HG02678 (cell line): ENCODE measurements at regions not wholly inside any gene's neighbourhood (a gene's known extent, or its start where the extent isn't known, plus 50 kb on each side); places are given as distances from the start of the nearest gene placed in this dataset.

Source experiments
- ATAC-seq: cut with Tn5 transposase; IDR thresholded peaks from one replicate; pipeline ENCODE4 v1.9.1; 2021; ENCODE audit warnings: mild to moderate bottlenecking, moderate library complexity; ENCODE audit not compliant: unreplicated experiment

DNA sequence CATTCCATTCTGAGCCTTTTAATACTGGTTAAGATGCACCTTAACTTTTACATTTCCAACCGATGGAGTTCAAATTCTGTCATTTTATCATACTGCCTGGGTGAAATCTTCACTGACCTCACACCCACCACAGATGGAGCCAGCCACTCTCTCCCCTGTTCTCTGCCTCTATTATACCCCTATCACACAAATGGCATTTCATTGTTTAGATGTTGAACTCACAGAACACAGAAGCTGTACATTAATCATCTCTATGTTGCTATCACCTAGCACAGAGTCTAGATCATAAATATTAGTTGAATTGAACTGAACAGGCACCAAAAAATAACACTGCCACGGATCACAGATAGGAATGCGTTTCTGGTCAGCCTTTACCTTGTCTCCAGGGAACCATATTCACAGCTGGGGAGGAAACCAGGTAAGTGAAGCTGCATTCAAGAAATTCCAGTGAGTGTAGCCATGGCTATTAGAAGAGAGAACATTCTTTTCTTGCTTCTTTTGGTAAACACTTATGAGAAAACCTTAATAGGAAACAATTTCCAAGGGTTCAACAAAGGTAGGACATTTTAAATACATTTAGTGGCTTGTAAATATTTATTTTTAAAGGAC, 194.9 kb upstream of the RMST start:
- ATAC-seq, result no peak

DNA sequence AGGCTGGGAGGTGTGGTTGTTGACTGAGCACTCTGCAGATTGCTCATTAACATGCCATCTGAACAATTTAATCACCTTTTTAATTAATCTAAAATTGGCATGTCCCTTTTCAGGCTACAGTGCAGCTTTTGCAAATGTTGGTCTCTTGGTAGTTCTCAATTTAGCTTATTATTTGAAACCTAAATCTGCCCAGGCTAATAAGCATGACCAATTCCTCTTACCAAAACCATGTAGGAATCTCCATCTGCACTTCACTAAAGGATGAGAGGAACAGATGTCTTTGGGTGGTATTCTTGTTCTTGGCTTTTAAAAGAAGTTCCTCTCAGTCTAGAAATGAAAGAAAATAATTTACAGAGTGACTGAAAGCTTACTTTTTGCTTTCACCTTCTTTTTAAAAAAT, 190.1 kb upstream of the RMST start:
- no peak for ATAC-seq

DNA sequence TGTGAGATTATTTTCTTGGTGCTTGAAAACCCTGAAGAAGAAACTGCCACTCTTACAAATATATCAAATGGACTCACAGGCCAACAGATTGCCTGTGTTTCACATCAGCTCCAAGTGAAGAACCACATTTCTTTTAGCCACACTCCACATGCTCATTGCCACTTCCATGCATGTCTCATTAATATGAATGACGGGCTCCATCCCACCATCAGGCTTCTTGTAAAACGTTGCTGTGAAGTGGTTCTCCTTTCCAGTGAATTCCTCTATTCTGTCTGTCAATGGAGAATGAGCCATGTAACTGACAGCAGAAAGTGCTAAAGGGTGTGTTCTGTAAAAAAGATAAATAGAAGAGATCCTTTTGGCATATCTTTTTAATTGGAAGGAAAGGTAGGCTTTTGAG, 188.2 kb upstream of the RMST start:
- no peak for ATAC-seq

DNA sequence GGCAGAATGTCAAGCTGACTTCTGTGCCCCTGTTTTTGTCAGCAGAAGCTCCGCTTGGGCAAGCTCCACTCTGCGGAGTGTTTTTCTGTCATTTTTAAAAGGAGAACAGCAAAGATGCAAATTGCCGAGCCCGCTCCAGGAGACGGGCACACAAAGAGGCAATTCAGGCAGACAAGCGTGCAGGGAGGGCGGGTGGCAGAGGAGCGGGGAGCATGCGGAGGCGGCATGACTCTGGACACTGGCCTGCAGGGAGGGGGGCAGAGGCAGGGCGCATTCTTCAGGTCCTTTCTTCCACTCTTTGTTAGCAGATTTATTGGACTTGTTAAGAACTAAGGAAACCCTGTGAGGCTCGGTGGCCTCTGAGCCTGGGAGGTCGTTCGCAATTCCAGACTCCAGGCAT, 187.3 kb upstream of the RMST start:
- ATAC-seq, result no peak

DNA sequence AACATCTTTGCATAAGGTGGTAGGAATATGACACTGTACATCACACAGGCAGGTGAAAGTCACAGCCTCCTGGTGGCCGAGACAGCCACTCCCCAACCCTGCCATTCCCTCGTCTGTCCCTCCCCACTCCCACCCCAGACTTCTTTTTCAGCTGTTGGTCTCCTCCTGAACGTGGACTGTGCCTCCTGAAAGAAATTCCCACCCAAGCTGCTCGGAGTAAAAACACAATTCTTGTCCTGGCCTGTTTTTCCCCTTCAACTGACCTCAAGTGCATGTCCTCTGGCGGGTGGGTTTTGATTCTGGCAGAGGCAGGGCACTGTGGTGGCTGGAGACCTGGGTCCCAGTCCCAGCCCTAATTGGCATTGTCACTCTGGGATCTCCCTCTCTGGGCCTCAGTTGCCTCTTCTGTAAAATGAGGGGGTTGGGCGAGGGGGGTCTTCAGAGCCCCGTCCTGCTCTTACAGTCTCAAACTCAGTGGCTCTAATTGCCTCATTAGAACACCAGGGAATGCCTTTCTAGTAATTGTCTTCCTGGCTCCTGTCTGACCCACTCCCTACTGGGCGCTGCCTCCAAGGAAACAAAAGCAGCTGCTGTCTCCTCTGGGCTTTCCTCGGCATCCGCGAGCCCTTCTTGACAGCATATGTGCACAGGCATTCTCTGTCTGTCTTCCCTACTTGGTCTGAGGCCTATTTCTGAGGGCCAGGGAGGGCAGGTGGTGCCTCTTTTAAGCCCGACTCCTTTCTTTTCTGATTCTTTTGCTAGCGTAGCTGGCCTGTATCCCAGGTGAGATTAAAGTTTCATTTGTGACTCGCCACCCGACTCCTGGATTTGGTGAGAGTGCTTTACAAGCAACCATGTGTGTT, 186.6 kb upstream of the RMST start:
- ATAC-seq, result no peak

DNA sequence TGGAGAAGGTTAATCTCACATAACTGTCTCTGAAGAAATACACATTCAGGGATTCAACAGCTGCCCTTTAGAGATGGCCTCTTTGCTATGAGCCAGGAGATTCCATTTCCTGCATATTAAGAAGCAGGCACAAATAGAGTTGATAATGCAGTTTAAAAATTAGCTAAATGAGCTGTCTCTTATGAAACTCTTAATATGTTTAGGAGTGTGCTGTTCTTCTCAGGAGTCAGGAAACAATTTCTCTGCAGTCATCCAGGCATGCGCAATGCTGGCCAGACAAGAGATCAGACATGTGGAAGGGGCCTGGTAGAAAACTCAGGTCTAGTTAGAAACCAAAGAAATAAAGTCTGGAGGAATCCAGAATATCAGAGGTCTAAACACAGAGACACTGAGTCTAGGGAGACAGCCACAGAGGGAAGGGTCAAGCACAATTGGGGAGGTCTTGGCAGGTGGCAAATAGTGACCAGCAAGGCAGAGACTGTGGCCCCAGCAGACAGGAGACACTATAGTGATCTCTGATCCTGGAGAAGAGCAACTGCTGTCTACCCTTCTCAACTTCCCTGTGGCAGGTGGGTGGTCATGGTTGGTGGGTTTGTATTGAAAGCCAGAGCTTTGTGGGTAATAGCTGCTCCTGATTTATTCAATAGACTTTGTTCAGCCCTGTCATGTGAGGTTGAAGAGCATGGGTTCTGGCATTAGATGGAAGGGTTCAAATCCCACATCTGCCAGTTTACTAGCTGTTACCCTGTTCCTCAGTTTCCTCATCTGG, 185.8 kb upstream of the RMST start:
- no peak for ATAC-seq

DNA sequence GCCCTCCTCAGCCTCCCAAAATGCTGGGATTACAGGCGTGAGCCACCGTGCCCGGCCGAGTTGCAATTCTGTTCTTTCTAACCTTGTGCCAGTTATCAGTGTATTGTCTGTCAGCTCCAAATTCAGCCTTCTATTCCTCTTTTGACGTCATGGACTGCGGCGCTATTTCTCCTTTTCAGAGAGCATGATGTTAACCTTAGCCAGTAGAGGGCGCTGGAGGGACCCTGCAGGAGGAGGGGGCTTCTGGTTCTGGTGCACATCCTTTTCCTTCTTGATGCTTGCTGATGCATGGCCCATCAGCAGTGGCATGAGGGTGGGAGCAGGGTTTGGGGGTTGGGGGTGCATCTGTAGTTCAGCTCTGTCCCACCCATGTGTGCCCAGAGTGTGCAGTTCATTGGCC, 179.3 kb upstream of the RMST start:
- ATAC-seq, result no peak

DNA sequence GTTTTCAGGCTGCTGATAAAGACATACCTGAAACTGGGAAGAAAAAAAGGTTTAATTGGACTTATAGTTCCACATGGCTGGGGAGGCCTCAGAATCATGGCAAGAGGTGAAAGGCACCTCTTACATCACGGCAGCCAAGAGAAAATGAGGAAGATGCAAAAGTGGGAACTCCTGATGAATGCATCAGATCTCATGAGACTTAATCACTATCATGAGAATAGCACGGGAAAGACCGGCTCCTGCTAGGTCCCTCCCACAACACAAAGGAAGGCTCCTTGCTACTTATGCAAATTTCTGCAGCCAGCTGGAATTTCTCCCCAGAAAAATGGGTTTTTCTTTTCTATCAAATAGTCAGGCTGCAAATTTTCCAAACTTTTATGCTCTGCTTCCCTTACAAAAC, 174.1 kb upstream of the RMST start:
- no peak for ATAC-seq

DNA sequence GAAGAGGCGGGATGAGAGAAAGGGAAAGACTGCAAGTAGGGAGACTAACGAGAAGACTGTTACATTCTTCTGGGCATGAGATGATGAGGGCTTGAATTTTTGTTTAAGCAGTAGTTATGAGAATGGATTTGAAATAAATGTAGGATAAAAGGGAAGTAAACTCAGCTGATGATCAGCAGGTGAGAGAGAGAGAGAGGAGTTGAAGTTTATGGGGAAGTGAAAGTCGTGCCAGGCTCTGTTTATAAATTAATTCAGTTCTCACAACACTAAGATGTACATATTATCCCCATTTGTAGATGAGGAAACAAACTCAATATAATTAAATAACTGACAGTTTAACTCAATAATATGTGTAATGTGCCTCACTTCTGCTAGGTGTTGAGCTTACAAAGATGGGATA, 170.0 kb upstream of the RMST start:
- no peak for ATAC-seq

DNA sequence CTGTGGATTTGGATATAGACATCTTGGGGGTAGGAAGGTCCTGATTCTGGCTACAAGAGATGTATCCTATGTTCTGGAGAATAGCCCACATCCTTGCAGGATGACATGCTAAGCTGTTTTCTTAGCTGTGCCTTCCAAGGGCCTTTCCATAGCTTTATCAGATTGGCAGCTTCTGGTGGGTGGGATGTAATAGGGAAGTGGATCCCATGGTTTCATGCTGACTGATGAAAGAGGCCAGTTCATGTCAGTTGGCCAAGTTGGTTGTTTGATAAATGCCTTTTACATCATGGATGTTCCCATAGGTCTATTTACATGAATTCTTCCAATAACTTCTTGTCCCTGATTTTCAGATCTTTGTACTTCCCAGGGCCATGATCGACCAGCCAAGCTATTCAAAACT, 169.1 kb upstream of the RMST start:
- no peak for ATAC-seq

DNA sequence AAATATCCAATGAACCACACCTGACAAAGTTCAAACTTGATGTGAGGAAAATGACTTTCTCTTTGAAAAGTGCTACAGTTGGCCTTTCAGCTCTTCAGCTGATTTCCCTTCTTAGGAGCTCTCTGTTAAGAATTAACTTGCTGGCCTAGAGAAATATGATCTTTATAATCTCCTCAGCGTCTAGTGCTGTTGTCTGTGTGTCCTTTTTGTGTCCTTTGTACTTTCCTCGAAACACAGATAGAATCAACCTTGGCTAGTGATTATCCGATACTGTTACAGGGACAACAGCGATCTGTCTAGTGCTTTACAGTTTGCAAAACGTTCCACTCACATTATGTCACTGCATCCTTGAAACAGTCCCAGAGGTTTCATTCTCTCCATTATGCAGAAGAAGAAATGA, 162.8 kb upstream of the RMST start:
- ATAC-seq, result no peak

DNA sequence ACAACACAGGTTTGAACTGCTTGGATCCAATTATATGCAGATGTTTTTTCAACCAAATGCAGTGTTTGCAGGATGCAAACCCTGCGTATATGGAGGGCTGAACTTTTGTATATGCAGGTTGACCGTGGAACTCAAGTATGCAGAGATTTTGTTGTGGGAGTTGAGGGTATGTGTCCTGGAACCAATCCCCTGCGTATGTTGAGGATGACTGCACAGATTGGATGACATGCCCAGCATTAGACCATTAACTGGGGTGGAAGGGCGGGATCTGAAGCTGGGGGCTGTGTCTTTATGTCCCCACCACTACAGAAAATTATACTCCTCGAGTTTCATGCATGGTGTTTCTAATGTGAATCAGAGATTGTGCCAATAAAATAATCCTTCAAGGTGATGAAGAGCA, 162.2 kb upstream of the RMST start:
- no peak for ATAC-seq

DNA sequence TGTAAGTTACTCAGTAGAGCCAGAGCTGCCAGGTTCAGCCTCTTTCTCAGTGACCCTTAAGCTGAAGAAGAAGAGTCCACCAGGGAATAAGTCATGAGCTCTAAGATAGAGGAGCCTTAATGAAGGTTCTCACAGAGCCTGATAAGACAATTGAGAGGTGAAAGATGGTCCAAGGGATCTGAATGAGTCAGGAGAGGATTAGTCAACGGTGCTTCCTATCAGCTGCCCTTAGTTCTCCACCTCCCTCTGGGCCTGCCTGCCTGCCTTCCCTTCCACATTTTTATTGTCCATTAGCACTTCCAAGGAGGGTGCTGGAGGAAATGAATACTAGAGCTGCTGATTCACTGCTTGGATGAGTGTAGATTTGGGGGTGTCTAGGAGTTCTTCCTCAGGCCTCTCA, 161.7 kb upstream of the RMST start:
- ATAC-seq, result no peak

DNA sequence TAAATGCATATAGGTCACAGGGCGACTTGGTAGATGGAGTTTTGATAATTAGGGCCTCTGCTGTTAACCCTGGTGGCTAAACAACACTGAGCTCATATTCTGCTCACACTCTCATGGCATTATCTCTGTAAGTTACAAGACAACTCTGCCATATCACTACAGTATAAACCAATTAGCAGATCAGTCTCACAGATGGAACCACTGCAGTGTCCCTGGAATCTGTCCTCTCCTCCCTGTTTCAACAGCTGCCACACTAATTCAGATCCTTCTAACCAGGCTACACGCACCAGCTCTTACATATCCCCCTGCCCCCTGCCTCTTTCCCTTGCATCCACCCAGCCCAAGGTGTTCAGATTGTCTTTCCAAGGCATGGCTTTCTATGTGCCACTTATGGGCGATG, 161.0 kb upstream of the RMST start:
- ATAC-seq, result no peak

DNA sequence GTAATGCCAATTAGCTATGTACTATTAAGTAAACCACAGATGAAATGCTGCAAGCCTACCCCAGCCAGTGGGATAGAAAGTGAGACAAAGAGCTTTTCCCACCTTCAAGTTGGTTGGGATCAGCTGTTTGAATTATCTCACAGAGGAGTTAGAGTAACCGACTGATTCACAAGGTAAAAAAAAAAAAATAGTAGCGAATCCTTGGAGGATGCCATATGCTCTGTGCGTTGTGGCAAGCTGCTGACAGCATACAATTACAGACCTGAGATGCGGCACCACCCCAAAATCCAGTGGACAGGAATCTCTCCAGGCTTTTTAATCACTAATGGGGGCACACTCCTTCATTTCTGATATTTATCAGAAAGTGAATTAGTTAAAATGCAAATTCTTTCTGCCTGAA, 157.0 kb upstream of the RMST start:
- no peak for ATAC-seq

DNA sequence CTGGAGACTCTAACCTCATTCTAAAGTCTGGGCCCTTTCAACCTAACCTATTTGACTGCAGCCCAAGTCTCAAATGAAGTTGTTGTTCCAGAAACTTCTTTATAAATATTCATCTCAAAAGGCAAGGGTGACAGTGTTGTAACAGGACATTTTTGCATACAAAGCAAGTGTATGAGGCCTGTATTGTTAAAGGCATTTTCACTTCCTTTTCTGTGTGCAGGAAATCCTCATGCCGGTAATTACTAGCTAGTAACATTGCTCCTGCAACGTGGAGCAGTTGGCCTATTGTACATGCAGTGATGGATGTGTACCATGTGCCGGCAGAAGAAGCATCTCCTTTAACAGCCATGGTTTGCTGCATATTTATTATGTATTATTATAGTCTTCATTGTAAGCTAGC, 156.5 kb upstream of the RMST start:
- ATAC-seq, result peak; percentile 94

DNA sequence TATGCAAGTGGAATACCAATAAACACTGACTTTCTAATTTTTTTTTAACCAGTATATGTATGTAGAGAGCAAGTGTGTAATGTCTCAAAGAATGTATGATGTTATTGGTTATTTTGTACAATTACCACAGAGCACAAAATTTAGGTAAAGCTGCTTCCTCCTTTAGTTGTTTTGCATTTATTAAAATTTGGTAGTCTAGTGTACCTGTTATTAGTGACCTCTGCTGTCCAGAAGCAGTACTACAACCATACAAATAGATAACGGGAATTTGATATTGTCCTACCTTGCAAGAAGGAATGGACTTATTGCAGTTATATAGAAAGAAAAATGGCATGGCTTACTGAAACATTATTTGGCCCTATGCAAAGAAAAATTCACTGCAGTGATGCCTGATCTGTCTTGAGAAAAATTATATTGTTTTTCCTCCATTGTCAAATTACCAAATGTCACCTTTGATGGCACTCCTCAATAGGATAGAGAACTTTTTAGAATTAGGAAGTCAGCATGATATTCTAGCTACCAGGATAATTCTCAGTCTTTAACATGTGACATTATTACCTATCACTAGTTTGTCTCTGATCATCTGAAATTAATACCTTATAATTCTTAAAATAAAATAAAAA, 153.9 kb upstream of the RMST start:
- no peak for ATAC-seq

DNA sequence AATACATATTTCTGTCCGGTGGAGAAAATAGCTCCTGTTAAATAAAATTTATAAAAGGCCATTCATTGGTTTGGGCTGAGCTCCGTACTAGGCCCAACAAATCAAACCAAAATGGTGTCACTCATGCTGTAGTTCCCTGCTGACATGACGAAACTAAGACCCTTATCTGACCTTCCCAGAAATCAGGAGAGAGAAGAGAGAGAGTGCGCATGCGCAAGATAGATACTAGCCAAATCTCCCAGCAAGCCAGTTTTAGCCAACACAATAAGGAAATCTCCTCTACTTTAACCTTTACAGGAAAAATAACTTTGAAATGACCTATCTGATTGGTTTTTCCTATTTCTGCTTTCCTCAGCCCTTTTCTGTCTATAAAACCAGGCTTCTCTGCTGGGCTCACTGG, 152.7 kb upstream of the RMST start:
- ATAC-seq, result no peak

DNA sequence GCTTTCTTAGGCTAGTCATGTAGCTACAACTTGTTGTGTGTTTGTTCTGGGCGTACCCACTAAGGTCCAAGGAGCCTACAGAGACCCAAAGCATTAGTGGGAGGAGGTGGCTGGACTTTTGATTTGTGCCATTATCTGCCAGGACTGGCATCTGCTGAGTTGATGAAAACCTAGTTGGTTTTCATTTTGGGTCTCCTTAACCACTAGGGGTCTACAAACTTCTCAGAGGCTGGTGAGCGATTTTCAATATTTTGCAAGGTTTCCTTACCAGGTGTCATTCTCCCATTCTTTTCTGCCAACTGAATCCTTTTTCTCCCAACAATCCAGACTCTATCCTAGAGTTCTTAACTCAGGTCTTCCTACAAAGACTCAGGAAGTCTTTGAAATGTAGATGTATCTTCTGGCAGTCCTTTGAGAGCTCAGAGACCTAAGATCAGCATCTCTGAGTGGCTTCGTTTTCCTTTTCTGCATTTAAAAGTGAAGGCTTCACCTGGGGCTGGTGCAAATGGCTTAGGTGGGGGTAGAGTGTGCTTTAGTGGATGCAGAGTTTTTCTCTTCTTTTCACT, 150.0 kb upstream of the RMST start:
- ATAC-seq, result no peak

DNA sequence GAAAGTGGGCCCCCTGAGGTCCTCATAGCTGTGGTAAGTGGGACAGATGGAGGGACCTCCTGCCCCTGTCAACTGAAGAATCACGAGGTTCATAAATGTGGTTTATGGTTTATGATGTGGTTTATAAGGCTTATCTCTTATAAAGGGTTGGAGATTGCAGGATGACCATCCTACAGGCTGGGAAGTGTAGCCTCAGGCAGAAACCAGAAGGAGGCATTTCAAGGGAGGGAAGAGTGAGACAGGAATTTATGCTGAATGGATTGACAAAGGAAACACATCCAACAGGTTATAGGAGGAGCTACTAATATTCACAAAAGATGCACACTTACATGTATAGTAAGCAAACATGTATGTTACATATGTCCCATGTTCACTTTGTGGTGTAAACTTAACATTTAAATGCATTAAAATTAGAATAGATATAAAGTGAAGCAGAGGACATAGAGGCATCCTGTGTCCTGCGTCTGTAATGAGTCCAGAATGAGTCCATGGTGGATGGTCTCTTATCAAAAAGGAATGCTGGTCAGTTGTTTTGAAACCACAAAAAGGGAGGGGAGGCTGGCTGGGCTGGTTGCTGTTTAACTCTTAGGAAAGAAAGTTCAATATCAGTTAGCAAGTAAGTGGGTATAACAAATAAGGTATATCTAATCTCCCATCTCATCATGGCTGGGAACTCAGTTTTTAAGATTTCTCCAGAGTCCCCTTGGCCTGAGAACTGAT, 149.0 kb upstream of the RMST start:
- ATAC-seq, result no peak

DNA sequence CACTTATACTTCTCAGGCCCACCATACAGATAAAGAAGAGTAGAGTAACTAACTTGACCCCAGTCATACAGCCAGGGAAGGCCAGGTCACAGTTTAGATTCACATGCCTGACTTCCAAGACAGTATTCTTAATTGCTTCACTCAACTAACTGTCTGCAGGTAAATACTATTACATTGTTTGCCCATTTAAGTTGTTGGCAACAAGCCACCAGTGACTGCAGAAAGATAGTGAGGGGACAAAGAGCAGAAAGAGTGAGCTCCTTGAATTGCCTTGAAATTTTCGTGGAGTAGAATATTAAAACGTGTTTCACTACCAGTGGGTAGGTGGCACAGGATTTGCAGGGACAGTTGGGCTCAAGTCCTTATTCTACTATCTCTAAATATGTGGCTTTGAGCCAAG, 146.3 kb upstream of the RMST start:
- no peak for ATAC-seq
